GM19043 (cell line): ENCODE measurements at regions not wholly inside any gene's neighbourhood (a gene's known extent, or its start where the extent isn't known, plus 50 kb on each side); places are given as distances from the start of the nearest gene placed in this dataset.

Source experiments
- ATAC-seq: cut with Tn5 transposase; IDR thresholded peaks from one replicate; pipeline ENCODE4 v1.9.1; 2021; ENCODE audit warnings: low read depth; ENCODE audit not compliant: unreplicated experiment

GRCh38 chr9:89234205-89235067 lies 55.8 kb upstream of the SHC3 start:
- peak; percentile 81 for ATAC-seq

DNA sequence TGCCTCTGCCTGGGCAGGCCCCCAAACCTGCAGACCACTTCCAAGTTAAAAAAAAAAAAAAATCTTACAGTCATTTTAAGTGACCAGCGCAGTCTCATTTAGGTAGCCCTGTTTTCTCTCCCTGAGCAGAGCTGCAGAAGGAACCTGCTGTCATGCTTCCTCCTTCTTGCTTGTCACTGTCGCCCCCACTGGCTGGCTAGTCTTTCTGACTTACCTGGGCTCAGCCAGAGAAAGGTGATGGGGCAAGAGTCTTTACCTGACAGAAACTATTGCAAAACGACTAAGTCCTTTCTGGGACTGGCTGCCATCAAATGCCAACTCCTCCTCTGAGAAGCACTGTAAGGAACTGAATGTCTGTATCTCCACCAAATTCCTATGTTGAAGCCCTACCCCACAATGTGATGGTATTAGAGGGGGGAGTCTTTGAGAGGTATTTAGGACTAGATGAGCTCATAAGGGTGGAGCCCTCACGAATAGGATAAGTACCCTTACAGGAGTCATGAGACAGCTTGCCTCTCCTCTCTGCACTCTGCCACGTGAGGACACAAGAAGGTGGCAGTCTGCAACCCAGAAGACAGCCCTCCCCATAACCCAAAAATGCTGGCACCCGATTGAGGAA lies 58.4 kb upstream of the SHC3 start:
- no peak for ATAC-seq

DNA sequence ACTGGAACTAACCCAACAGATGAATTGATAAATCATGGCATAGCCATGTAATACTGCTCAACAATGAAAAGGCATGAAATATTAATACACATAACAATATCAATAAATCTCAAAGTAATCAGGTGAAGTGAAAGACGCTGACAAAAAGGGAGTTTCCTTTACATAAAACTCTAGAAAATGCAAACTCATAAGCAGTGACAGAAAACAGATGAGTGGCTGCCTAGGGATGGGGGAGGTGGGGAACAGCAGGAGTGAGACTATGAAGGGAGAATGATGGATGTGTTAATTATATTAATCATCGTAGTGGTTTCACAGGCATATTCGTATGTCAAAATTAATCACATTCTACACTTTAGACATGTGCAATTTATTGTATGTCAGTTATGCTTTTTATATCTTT lies 59.8 kb upstream of the SHC3 start:
- ATAC-seq: no peak

GRCh38 chr9:89243296-89244061 lies 64.9 kb upstream of the SHC3 start:
- no peak for ATAC-seq

- no peak for ATAC-seq
These were observed 64.2 kb upstream of the CKS2 start for GRCh38 chr9:89246840-89247239.

DNA sequence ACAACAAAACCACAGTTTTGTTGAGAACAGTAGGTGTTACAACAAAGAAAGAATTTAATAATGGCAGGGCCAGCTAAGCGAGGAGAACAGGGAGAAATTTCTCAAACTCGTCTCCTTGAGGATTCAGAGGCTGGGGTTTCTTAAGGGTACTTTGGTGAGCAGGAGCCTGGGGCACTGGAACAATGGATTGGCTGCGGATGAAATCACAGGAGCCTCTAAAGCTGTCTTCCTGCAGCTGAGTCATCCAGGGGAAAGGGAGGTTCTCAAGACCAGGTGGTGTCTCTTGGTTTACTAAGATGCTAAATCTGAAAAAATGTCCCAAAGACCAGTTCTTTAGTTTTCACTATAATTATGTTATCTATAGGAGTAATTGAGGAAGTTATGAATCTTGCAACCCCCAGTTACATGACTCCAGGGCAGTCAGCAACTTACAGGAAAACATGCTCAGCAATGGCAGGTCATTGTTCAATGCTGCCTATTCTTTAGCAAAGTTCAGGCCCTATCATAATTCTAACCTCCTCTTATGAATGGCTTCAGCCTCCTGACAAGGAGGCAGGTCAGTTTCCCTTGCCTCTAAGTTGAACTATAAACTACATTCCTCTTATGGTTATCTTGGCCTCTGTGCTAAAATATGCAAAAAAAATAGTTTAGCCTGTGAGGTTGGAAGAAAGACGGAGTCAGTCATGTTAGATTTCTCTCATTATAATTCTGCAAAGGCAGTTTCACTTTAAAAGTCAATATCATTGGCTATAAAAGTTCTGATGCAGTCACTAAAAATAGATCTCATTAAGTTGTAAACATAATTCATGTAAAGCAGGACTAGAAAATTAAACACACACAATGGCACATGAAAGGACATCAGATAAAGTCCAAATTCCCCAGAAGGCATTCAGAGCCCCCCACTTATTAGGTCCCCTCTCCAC lies 63.3 kb upstream of the CKS2 start:
- ATAC-seq: no peak

GRCh38 chr9:89249001-89249400 lies 62.0 kb upstream of the CKS2 start:
- no peak for ATAC-seq

DNA sequence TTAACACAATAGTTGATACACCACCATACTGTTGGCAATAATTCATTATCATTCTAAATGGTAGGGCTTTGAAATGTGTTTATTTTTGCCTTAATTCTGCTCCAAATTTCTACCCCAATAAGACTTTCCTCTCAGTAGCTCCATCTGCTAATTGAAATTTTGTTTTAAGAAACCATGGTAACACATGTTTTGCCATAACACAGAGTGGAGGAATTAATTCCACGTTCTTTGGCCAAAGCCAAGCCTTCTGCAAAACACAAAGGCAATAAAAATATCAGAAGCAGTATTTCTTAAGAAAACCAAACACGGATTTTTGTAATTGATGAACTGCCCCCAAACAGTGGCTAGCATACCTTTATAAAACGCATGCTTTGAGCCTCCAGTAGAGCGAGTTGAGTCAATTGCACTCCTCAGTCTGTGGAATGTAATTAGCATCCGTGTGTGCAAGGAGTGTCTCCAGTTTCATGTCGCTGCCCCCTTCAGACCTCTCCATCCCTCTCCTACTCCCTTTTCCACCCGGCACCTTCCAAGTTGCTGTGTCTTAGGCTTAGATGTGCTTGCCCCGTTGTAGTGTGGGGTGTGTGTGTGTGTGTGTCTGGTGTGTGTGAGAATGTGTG lies 58.2 kb upstream of the CKS2 start:
- ATAC-seq: no peak

DNA sequence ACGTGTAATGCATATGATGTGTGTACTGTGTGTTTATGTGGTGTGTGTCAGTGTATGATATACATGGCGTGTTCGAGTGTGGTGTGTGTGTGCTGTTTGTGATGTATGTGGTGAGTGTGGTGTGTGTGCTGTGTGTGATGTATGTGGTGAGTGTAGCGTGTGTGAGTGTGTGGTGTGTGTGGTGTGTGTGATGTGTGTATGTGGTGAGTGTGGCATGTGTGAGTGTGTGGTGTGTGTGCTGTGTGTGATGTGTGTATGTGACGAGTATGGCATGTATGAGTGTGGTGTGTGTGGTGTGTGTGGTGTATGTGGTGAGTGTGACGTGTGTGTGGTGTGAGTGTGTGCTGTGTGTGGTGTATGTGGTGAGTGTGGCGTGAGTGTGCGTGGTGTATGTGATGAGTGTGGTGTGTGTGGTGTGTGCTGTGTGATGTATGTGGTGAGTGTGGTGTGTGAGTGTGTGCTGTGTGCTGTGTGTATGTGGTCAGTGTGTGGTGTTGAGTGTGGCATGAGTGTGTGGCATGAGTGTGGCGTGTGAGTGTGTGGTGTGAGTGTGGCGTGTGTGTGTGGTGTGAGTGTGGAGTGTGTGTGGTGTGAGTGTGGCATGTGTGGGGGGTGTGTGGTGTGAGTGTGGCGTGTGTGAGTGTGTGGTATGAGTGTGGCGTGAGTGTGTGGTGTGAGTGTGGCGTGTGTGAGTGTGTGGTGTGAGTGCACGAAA lies 56.8 kb upstream of the CKS2 start:
- no peak for ATAC-seq

DNA sequence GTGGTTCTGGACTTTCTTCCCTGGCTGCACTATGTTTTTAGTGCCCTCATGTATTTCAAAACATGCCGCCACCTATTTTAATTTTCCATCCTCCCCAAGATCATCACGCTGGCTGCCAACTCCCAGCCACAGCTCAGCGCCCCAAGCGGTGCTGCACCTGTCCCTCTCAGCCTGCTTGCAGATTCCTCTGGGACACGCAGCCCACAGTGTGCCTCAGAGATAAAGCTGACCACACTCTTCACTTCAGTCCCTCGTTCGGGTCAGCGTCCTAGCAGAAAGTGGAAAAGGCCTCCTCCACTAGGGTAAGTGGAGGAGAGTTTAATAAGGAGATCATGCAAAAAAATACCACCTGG lies 56.2 kb upstream of the CKS2 start:
- no peak for ATAC-seq

- no peak for ATAC-seq
These were observed 54.8 kb upstream of the CKS2 start for GRCh38 chr9:89256225-89256624.

DNA sequence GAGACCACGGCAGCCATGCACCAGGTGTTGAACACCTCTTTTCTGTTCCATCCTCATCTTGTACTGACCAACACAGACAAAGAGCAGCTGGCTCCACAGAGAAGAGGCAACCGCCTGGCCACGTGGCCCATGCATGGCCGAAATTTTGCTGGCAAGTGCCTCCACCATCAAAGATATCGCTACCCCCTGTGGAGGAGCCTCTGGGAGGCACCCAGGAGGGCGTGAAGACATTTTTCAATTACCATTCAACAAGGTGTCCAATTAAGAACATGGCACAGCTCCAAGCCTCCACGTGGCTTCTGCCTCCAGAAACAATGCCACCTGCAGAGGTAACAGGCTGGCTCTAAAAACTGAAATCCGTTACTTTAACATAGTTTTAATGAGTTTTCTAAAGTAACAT lies 54.4 kb upstream of the CKS2 start:
- no peak for ATAC-seq

DNA sequence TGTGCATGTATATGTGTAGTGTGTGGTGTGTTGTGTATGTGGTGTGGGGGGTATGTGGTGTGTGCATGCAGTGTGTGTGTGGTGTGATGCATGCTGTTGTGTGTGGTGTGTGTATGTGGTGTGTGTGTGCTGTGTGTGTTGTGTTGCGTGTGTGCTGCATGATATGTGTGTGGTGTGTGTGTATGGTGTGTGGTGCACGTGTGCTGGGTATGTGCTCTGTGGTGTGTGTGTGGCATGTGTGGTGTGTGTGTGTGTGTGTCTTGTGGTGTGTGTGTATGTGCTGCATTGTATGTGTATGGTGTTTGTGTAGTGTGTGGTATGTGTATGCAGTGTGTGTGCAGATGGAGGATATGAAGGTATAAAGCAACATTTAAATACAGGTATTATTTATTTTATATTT lies 50.5 kb upstream of the CKS2 start:
- ATAC-seq: no peak
